A549 (cell line): ENCODE measurements at regions not wholly inside any gene's neighbourhood (a gene's known extent, or its start where the extent isn't known, plus 50 kb on each side); places are given as distances from the start of the nearest gene placed in this dataset.

Experiments used
- ATAC-seq, 2 experiments: fragments of 200-7000 bp in 1 of 2; fragments of >200 bp in 1 of 2; cut with Nextera tagmentation in 1 of 2; cut with Tn5 transposase in 1 of 2; 3 replicates each; pipeline versions ENCODE4 v1.8.0 to v1.9.1; 2018 to 2020; ENCODE audit warnings: mild to moderate bottlenecking in 1 of 2, moderate library complexity in 1 of 2
- CTCF ChIA-PET: fragments of 300-600 bp; sonication (Branson Sonifier 250); formaldehyde crosslinking; extraction: SDS; loops from one replicate; lab custom pipeline; 2021; ENCODE audit warnings: antibody characterized with exemption, inconsistent platforms; lab: Yijun Ruan, JAX
- POLR2A ChIA-PET: fragments of 350-600 bp; formaldehyde crosslinking; extraction: SDS; loops from one replicate; lab custom pipeline; 2021; ENCODE audit warnings: antibody characterized with exemption, inconsistent platforms; lab: Yijun Ruan, JAX
- DNase-seq, 2 experiments: peaks; one replicate each; pipeline versions ENCODE4 v3.0.0 to v3.0.0-alpha.2; 2011 to 2016; ENCODE audit warnings: low read depth in 1 of 2, low spot score in 1 of 2
- FAIRE-seq: peaks from 2 replicates; lab custom pipeline; 2011; peaks lifted over from hg19 to GRCh38; lab: Jason Lieb, UNC
- H3K27ac ChIP-seq, 2 experiments: fragments of >200 bp; sonication (Bioruptor Twin); formaldehyde crosslinking; 3 replicates each; pipeline ENCODE4 v1.5.1; 2016 to 2017
- H3K4me1 ChIP-seq: fragments of >200 bp; sonication (Bioruptor Twin); formaldehyde crosslinking; 3 replicates; pipeline ENCODE4 v1.6.1; 2016
- H3K4me2 ChIP-seq: fragments of >200 bp; sonication (Bioruptor Twin); formaldehyde crosslinking; 3 replicates; pipeline ENCODE4 v1.6.1; 2016
- H3K4me3 ChIP-seq: fragments of >200 bp; sonication (Bioruptor Twin); formaldehyde crosslinking; 3 replicates; pipeline ENCODE4 v1.5.1; 2016
- H3K9me3 ChIP-seq: fragments of >200 bp; sonication (Bioruptor Twin); formaldehyde crosslinking; 3 replicates; pipeline ENCODE4 v1.6.1; 2016
- CEBPB ChIP-seq, 2 experiments: fragments of >200 bp in 1 of 2; sonication (Bioruptor Twin) in 1 of 2; formaldehyde crosslinking in 1 of 2; IDR thresholded peaks; 2 replicates each; pipeline ENCODE4 v1.6.1; 2012 to 2016
- CHD2 ChIP-seq: fragments of 150-350 bp; IDR thresholded peaks from 2 replicates; pipeline ENCODE4 v1.6.1; 2014; ENCODE audit warnings: low read length; ENCODE audit not compliant: partially characterized antibody
- CHD4 ChIP-seq: fragments of 200-600 bp; sonication (generic); IDR thresholded peaks from 2 replicates; pipeline ENCODE4 v1.6.1; 2016; ENCODE audit warnings: antibody characterized with exemption, mild to moderate bottlenecking, borderline replicate concordance
- CTCF ChIP-seq: fragments of >200 bp; sonication (Bioruptor Twin); formaldehyde crosslinking; IDR thresholded peaks from 3 replicates; pipeline ENCODE4 v1.5.1; 2016
- ESRRA ChIP-seq: fragments of 150-350 bp; IDR thresholded peaks from 2 replicates; pipeline ENCODE4 v1.6.1; 2014; ENCODE audit warnings: mild to moderate bottlenecking, low read length, borderline replicate concordance
- FOSL2 ChIP-seq, 2 experiments: fragments of 450-650 bp in 1 of 2; fragments of >200 bp in 1 of 2; sonication (Bioruptor Twin) in 1 of 2; formaldehyde crosslinking; IDR thresholded peaks; 2 replicates each; pipeline versions ENCODE4 v1.5.0 to v1.6.1; 2016 to 2020; ENCODE audit warnings: mild to moderate bottlenecking in 1 of 2, moderate library complexity in 1 of 2
- GATA3 ChIP-seq: IDR thresholded peaks from 2 replicates; pipeline ENCODE4 v1.6.1; 2012; ENCODE audit warnings: borderline replicate concordance
- HDAC2 ChIP-seq: fragments of 200-600 bp; sonication (generic); IDR thresholded peaks from 2 replicates; pipeline ENCODE4 v1.6.1; 2016
- HEYL ChIP-seq: fragments of 250-450 bp; sonication (Bioruptor Pico); IDR thresholded peaks from 2 replicates; pipeline ENCODE4 v1.8.0; 2021; ENCODE audit warnings: mild to moderate bottlenecking, moderate library complexity
- HMGXB4 ChIP-seq: fragments of 250-450 bp; sonication (Bioruptor Pico); IDR thresholded peaks from 2 replicates; pipeline ENCODE4 v1.5.0; 2021; ENCODE audit warnings: mild to moderate bottlenecking, moderate library complexity, borderline replicate concordance
- HOXB13 ChIP-seq: fragments of 250-450 bp; sonication (Bioruptor Pico); IDR thresholded peaks from 2 replicates; pipeline ENCODE4 v1.5.0; 2020; ENCODE audit warnings: low read depth, mild to moderate bottlenecking, moderate library complexity
- JUNB ChIP-seq: fragments of >200 bp; sonication (Bioruptor Twin); formaldehyde crosslinking; IDR thresholded peaks from 2 replicates; pipeline ENCODE4 v1.6.1; 2016
- KDM1A ChIP-seq: fragments of 200-600 bp; sonication (generic); IDR thresholded peaks from 2 replicates; pipeline ENCODE4 v1.6.1; 2016; ENCODE audit warnings: low read depth, mild to moderate bottlenecking
- MYC ChIP-seq: IDR thresholded peaks from 2 replicates; pipeline ENCODE4 v1.6.1; 2012; ENCODE audit warnings: mild to moderate bottlenecking, inconsistent platforms, low read length, improper control_type of control experiment, borderline replicate concordance
- NFE2L2 ChIP-seq: fragments of 150-350 bp; conservative IDR thresholded peaks from 2 replicates; pipeline ENCODE4 v1.6.1; 2014; ENCODE audit warnings: low read length
- POLR2A ChIP-seq: IDR thresholded peaks from 2 replicates; pipeline ENCODE4 v1.6.1; 2012; ENCODE audit warnings: mild to moderate bottlenecking, low read length
- RAD21 ChIP-seq, 2 experiments: fragments of >200 bp in 1 of 2; sonication (Bioruptor Twin) in 1 of 2; formaldehyde crosslinking in 1 of 2; IDR thresholded peaks in 1 of 2; conservative IDR thresholded peaks in 1 of 2; 2 replicates in 1 of 2; 3 replicates in 1 of 2; pipeline ENCODE4 v1.6.1; 2012 to 2018; ENCODE audit warnings: inconsistent platforms in 1 of 2
- RCOR1 ChIP-seq: fragments of 150-350 bp; IDR thresholded peaks from 2 replicates; pipeline ENCODE4 v1.6.1; 2014; ENCODE audit warnings: antibody characterized with exemption, low read length, low read depth
- RNF2 ChIP-seq: fragments of 200-600 bp; sonication (generic); IDR thresholded peaks from 2 replicates; pipeline ENCODE4 v1.6.1; 2016; ENCODE audit warnings: low read depth, mild to moderate bottlenecking, antibody characterized with exemption, moderate library complexity, borderline replicate concordance
- SMC3 ChIP-seq: fragments of >200 bp; sonication (Bioruptor Twin); formaldehyde crosslinking; IDR thresholded peaks from 3 replicates; pipeline ENCODE4 v1.6.1; 2018; ENCODE audit warnings: inconsistent platforms
- SREBF2 ChIP-seq: fragments of 450-650 bp; IDR thresholded peaks from 2 replicates; pipeline ENCODE4 v1.6.1; 2014; ENCODE audit warnings: mild to moderate bottlenecking, moderate library complexity
- ZFP36 ChIP-seq: fragments of 450-650 bp; IDR thresholded peaks from 2 replicates; pipeline ENCODE4 v1.6.1; 2014; ENCODE audit warnings: borderline replicate concordance; ENCODE audit not compliant: partially characterized antibody
- WGBS: methylation state at CpG from one replicate; pipeline ENCODE4 v1.1.6; 2017; ENCODE audit errors: missing lambda C conversion rate; 5-methylcytosine and 5-hydroxymethylcytosine counted together
- TF ChIP-seq, protein P1 (sequence below): fragments of >200 bp; sonication (Bioruptor Twin); formaldehyde crosslinking; IDR thresholded peaks from 3 replicates; pipeline ENCODE4 v1.6.1; 2016
- TF ChIP-seq, protein P2 (sequence below): fragments of 150-350 bp; IDR thresholded peaks from 2 replicates; pipeline ENCODE4 v1.6.1; 2014; ENCODE audit warnings: low read depth, mild to moderate bottlenecking, low read length
- TF ChIP-seq, protein P3 (sequence below): IDR thresholded peaks from 2 replicates; pipeline ENCODE4 v1.6.1; 2012

DNA sequence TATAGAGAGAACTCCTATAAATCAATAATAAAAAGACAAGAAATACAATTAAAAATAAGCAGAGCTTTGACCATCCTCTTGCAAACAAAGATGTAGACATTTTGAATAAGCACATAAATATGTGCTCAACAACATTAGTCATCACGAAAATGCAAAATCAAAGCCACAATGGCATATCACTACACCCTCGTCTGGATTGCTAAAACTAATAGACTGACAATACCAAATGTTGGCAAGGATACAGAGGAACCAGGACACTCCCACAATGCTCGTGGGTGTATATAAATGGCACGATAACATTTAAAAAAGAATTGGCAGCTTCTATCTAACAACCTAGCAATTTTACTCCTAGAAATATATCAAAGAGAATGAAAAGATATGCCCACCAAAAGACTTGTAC, 530.8 kb downstream of the HAPSTR1 start:
- POLR2A ChIA-PET: no interaction called here

GRCh38 chr16:9625122-9625521, 533.7 kb downstream of the HAPSTR1 start:
- Histone ChIP-seq H3K4me1 (no peaks in the 10 kb centered on the region), H3K27ac (no peak overlapping the region), H3K9me3 (no peaks in the 10 kb centered on the region), H3K4me2 (no peak overlapping the region), H3K4me3 (no peak overlapping the region)
- POLR2A ChIA-PET: no interaction called here
- CTCF ChIA-PET: interaction anchor here (0.6 kb wide), 2 partner anchors 11 to 262 kb away, joined by 3 to 4 read pairs; no protein-coding TSS in a partner anchor
- FAIRE-seq (no peak), DNase-seq (no peak), ATAC-seq (no peak)
- 0% methylated on average over 2 of the region's 2 CpGs for WGBS
- TF ChIP-seq FOSL2 (IDR thresholded peaks at IDR 0.05) (no peak), FOSL2 (CRISPR knock-in tag; IDR thresholded peaks at IDR 0.05) (no peak), HEYL (no peak), KDM1A (no peak), NFE2L2 (no peak), ZFP36 (no peak), SMC3 (no peak), HMGXB4 (CRISPR knock-in tag) (no peak), HDAC2 (no peak), ESRRA (no peak), MYC (no peak), RAD21 (conservative IDR thresholded peaks at IDR 0.05 in 1 of 2, IDR thresholded peaks at IDR 0.05 in 1 of 2) (no peak), CHD4 (no peak), RCOR1 (no peak)
- TF ChIP-seq, protein P1, sequence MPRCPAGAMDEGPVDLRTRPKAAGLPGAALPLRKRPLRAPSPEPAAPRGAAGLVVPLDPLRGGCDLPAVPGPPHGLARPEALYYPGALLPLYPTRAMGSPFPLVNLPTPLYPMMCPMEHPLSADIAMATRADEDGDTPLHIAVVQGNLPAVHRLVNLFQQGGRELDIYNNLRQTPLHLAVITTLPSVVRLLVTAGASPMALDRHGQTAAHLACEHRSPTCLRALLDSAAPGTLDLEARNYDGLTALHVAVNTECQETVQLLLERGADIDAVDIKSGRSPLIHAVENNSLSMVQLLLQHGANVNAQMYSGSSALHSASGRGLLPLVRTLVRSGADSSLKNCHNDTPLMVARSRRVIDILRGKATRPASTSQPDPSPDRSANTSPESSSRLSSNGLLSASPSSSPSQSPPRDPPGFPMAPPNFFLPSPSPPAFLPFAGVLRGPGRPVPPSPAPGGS: no peak
- TF ChIP-seq, protein P2, sequence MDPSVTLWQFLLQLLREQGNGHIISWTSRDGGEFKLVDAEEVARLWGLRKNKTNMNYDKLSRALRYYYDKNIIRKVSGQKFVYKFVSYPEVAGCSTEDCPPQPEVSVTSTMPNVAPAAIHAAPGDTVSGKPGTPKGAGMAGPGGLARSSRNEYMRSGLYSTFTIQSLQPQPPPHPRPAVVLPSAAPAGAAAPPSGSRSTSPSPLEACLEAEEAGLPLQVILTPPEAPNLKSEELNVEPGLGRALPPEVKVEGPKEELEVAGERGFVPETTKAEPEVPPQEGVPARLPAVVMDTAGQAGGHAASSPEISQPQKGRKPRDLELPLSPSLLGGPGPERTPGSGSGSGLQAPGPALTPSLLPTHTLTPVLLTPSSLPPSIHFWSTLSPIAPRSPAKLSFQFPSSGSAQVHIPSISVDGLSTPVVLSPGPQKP: no peak

More for the DNA sequence above, 530.8 kb downstream of the HAPSTR1 start:
- no peak overlapping the region for H3K27ac ChIP-seq
- DNase-seq (no peak), FAIRE-seq (no peak), ATAC-seq (no peak)
- CTCF ChIA-PET: no interaction called here
- TF ChIP-seq SMC3 (no peak), CTCF (no peak), GATA3 (no peak), POLR2A (no peak)
- TF ChIP-seq, all 56 proteins: peak for 0
- Histone ChIP-seq H3K4me1 (no peaks in the 10 kb centered on the region), H3K4me3 (no peak overlapping the region), H3K4me2 (no peak overlapping the region), H3K9me3 (no peaks in the 10 kb centered on the region)
- WGBS: 1% methylated on average over 4 of the region's 4 CpGs

DNA sequence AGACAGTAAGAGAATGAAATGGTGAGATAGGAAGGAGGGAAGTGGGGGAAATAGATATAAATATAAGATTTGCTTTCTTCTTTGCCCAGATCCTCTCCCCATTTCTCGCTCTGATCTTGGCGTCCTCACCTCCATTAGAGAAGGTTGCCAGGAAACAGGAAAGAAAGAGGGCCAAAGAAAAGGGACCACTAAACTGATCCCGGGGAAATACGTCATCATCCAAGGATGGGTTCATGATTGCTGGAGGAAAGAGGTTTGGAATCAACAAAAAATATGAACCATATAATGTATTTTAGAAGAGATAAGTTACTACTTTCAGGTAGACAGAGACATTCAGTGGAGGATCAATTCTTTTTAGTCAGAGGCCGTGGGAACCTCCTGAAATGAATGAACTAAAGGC, 536.0 kb downstream of the HAPSTR1 start:
- ChIA-PET CTCF (no interaction called here), POLR2A (no interaction called here)
- no peak for ATAC-seq
- DNase-seq: no peak
- Histone ChIP-seq H3K4me3 (no peak overlapping the region), H3K27ac (no peak overlapping the region), H3K4me2 (no peak overlapping the region), H3K9me3 (no peaks in the 10 kb centered on the region), H3K4me1 (no peaks in the 10 kb centered on the region)
- TF ChIP-seq FOSL2 (IDR thresholded peaks at IDR 0.05): no peak
- TF ChIP-seq FOSL2 (CRISPR knock-in tag; IDR thresholded peaks at IDR 0.05): no peak
- TF ChIP-seq CEBPB (IDR thresholded peaks at IDR 0.05): no peak
- no peak for TF ChIP-seq JUNB
- no peak for TF ChIP-seq RCOR1
- TF ChIP-seq RNF2: no peak
- no peak for TF ChIP-seq SREBF2
- TF ChIP-seq HOXB13 (CRISPR knock-in tag): no peak
- TF ChIP-seq, protein P3, sequence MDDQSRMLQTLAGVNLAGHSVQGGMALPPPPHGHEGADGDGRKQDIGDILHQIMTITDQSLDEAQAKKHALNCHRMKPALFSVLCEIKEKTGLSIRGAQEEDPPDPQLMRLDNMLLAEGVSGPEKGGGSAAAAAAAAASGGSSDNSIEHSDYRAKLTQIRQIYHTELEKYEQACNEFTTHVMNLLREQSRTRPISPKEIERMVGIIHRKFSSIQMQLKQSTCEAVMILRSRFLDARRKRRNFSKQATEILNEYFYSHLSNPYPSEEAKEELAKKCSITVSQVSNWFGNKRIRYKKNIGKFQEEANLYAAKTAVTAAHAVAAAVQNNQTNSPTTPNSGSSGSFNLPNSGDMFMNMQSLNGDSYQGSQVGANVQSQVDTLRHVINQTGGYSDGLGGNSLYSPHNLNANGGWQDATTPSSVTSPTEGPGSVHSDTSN: no peak
- TF ChIP-seq ZFP36: no peak
- no peak for TF ChIP-seq CHD2
- no peak for TF ChIP-seq HEYL
- 8% methylated on average over 5 of the region's 5 CpGs for WGBS
- FAIRE-seq: no peak
